Esophagus squamous epithelium (tissue), 5 donors: ENCODE measurements at regions not wholly inside any gene's neighbourhood (a gene's known extent, or its start where the extent isn't known, plus 50 kb on each side); places are given as distances from the start of the nearest gene placed in this dataset.

Experiments used
- DNase-seq: peaks from one replicate; lab custom pipeline; 2025; lab: John Stamatoyannopoulos, UW
- H3K27ac ChIP-seq, 4 donors: fragments of 200-600 bp; sonication (generic); one replicate each; pipeline ENCODE4 v1.5.1; 2016 to 2019; ENCODE audit warnings: mild to moderate bottlenecking in 1 of 4
- H3K27me3 ChIP-seq, 4 donors: fragments of 200-600 bp; sonication (generic); 1 replicate in 3 of 4; 2 replicates in 1 of 4; pipeline versions ENCODE4 v1.5.1 to v1.6.0; 2017 to 2021; ENCODE audit warnings: antibody characterized with exemption in 1 of 4
- H3K36me3 ChIP-seq, 3 donors: fragments of 200-600 bp; sonication (generic); one replicate each; pipeline ENCODE4 v1.5.1; 2016 to 2019
- H3K4me1 ChIP-seq, 3 donors: fragments of 200-600 bp; sonication (generic); one replicate each; pipeline ENCODE4 v1.5.1; 2017 to 2019
- H3K4me3 ChIP-seq, 4 donors: fragments of 200-600 bp; sonication (generic); 1 replicate in 3 of 4; 2 replicates in 1 of 4; pipeline ENCODE4 v1.5.1; 2016 to 2019; ENCODE audit warnings: mild to moderate bottlenecking in 2 of 4, moderate library complexity in 1 of 4
- H3K9me3 ChIP-seq, 3 donors: fragments of 200-600 bp; sonication (generic); one replicate each; pipeline ENCODE4 v1.5.1; 2016 to 2019
- CTCF ChIP-seq, 6 experiments: fragments of 450-650 bp in 4 of 6; fragments of 200-600 bp in 2 of 6; sonication (generic) in 2 of 6; IDR thresholded peaks; one replicate each; pipeline ENCODE4 v1.5.1; 2016 to 2019; ENCODE audit warnings: antibody characterized with exemption in 6 of 6, mild to moderate bottlenecking in 4 of 6, moderate library complexity in 4 of 6
- POLR2A ChIP-seq, 4 donors: fragments of 450-650 bp; IDR thresholded peaks; one replicate each; pipeline ENCODE4 v1.6.1; 2017; ENCODE audit warnings: antibody characterized with exemption in 4 of 4, mild to moderate bottlenecking in 4 of 4, moderate library complexity in 3 of 4
- WGBS, 2 donors: methylation state at CpG; one replicate each; pipeline ENCODE4 v1.1.5; 2018; 5-methylcytosine and 5-hydroxymethylcytosine counted together
- intact Hi-C: fragments of 100-400 bp; cut with DNase I; formaldehyde crosslinking; loops from one replicate; pipeline ENCODE4 v1.15.0; 2022
- donor health status: DM: yes; HTN: yes; CAD: no.

DNA sequence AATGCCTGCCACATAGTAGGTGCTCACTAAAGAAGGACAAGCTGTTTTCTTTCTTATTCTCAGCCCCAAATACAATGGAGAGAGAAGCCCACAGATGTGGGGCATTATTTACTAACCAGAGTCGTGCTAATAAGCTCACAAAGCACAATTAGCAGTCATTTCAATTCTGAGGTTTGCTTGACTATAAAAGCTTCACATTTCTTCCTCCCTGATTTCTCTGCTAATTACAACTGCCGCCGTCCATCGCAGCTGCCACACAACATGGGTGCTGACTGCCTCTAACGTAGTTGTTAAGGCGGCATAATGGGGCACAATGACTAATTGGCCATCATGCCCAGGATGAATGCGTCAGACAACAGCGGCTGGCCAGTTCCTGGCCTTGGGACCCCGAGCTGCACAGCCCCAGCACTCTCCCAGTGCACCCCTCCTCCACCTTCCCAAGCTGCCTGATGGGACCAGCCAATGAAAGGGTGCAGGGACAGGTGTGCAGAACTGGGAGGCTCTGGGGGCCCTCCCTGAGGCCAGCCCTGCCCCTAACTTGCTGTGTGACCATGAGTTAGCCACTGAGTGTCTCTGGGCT, 109.2 kb downstream of the CCT6B start:
- no peak for DNase-seq
- Histone ChIP-seq H3K27ac (no peak overlapping the region), H3K4me3 (no peak overlapping the region), H3K27me3 (no peaks in the 10 kb centered on the region), H3K9me3 (no peaks in the 10 kb centered on the region), H3K4me1 (no peaks in the 10 kb centered on the region), H3K36me3 (no peaks in the 10 kb centered on the region)
- intact Hi-C loops = no loop called here
- TF ChIP-seq CTCF (IDR thresholded peaks at IDR 0.05) (no peak), POLR2A (IDR thresholded peaks at IDR 0.05) (no peak)
- 68 to 83% methylated on average over 3 to 8 of the region's 9 CpGs for WGBS, 2 donors

DNA sequence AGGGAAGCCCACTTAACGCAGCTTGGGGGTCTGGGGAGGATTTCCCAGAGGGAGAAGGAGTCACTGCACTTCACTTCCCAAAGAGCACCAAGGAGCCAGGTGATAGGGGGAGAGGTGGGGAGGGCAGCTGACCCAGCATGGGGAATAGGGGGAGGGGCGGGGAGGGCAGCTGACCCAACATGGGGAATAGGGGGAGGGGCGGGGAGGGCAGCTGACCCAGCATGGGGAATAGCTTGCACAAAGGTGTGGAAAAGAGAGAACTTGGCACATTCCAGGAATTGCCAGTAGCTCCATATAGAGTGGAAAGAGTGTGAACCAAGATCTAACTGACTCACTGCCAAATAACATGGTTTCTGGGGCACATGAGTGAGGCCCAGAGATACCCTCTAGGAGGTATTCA, 110.3 kb downstream of the CCT6B start:
- H3K36me3 ChIP-seq = no peaks in the 10 kb centered on the region
- H3K27me3 ChIP-seq = no peaks in the 10 kb centered on the region
- H3K4me3 ChIP-seq = no peak overlapping the region
- TF ChIP-seq POLR2A (IDR thresholded peaks at IDR 0.05) = no peak
- TF ChIP-seq CTCF (IDR thresholded peaks at IDR 0.05) = no peak
- H3K27ac ChIP-seq = no peak overlapping the region
- no peaks in the 10 kb centered on the region for H3K4me1 ChIP-seq
- intact Hi-C loops = no loop called here
- DNase-seq = no peak
- 76% methylated on average over 2 of the region's 3 CpGs; no CpG with 5 or more reads in 1 of the 2 donors for WGBS, 2 donors
- no peaks in the 10 kb centered on the region for H3K9me3 ChIP-seq

DNA sequence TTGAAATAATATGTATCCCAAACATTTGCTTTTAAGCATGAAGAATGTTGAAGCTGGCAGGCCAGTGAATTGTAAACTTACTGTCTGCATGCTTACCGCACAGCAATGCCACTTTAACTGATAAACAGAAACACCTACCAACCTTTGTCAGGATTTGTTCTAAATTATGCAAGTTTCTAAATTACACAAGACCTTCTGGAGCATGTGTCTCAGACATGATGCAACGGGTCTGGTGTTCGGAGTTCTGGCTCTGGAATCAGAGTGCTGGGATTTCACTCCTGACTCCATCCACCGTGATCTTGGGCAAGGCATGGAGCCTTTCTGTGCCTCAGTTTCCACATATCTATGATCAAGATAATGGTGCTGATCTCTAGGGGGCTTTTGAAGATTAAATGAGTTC, 111.2 kb downstream of the CCT6B start:
- no peak overlapping the region for H3K4me3 ChIP-seq
- H3K27ac ChIP-seq = no peak overlapping the region
- H3K9me3 ChIP-seq = no peaks in the 10 kb centered on the region
- intact Hi-C loops = no loop called here
- no peaks in the 10 kb centered on the region for H3K4me1 ChIP-seq
- no peaks in the 10 kb centered on the region for H3K27me3 ChIP-seq
- WGBS, 2 donors = 27 to 56% methylated on average over 3 to 4 of the region's 4 CpGs
- TF ChIP-seq POLR2A (IDR thresholded peaks at IDR 0.05) = no peak
- TF ChIP-seq CTCF (IDR thresholded peaks at IDR 0.05) = no peak
- no peak for DNase-seq
- no peaks in the 10 kb centered on the region for H3K36me3 ChIP-seq

GRCh38 chr17:34847938-34848337, 113.3 kb downstream of the CCT6B start:
- Histone ChIP-seq H3K27ac (no peak overlapping the region), H3K36me3 (no peaks in the 10 kb centered on the region), H3K4me1 (no peaks in the 10 kb centered on the region), H3K27me3 (no peaks in the 10 kb centered on the region), H3K4me3 (no peak overlapping the region), H3K9me3 (no peaks in the 10 kb centered on the region)
- no peak for DNase-seq
- no peak for TF ChIP-seq POLR2A (IDR thresholded peaks at IDR 0.05)
- no peak for TF ChIP-seq CTCF (IDR thresholded peaks at IDR 0.05)
- 35 to 45% methylated on average over 3 of the region's 3 CpGs for WGBS, 2 donors
- intact Hi-C loops = no loop called here

GRCh38 chr17:34845296-34845695, 116.0 kb downstream of the CCT6B start:
- 51 to 59% methylated on average over 3 of the region's 3 CpGs for WGBS, 2 donors
- no peak for DNase-seq
- TF ChIP-seq POLR2A (IDR thresholded peaks at IDR 0.05) (no peak), CTCF (IDR thresholded peaks at IDR 0.05) (no peak)
- no peak overlapping the region for H3K27ac ChIP-seq
- intact Hi-C loops = no loop called here
- H3K4me1 ChIP-seq = no peaks in the 10 kb centered on the region
- no peaks in the 10 kb centered on the region for H3K9me3 ChIP-seq
- no peaks in the 10 kb centered on the region for H3K36me3 ChIP-seq
- no peaks in the 10 kb centered on the region for H3K27me3 ChIP-seq
- H3K4me3 ChIP-seq = no peak overlapping the region
